HepG2 (cell line): ENCODE measurements at regions not wholly inside any gene's neighbourhood (a gene's known extent, or its start where the extent isn't known, plus 50 kb on each side); places are given as distances from the start of the nearest gene placed in this dataset.

Source experiments
- ATAC-seq: fragments of 200-7000 bp; cut with Tn5 transposase; 3 replicates; pipeline ENCODE4 v1.9.1; 2020; ENCODE audit warnings: mild to moderate bottlenecking, moderate library complexity
- BruUV-seq: library from RNA; stranded (reverse); fragments of 400-500 nt; replicated peaks from 2 replicates; lab custom pipeline; 2021; lab: Mats Ljungman, UMichigan
- CTCF ChIA-PET: fragments of 300-600 bp; formaldehyde crosslinking; extraction: SDS; loops from one replicate; lab custom pipeline; 2021; ENCODE audit warnings: low total read pairs, inconsistent platforms, low intra/inter-chr PET ratio; lab: Yijun Ruan, JAX
- POLR2A ChIA-PET: fragments of 350-600 bp; sonication (Branson Sonifier 250); formaldehyde crosslinking; loops from one replicate; lab custom pipeline; 2020; ENCODE audit warnings: antibody characterized with exemption, inconsistent platforms; lab: Yijun Ruan, JAX
- DNase-seq: peaks from one replicate; pipeline ENCODE4 v3.0.0-alpha.2; 2015; ENCODE audit warnings: low spot score
- FAIRE-seq: peaks from 3 replicates; lab custom pipeline; 2011; peaks lifted over from hg19 to GRCh38; lab: Jason Lieb, UNC
- H2AFZ ChIP-seq: one replicate; pipeline ENCODE4 v1.6.1; 2011; ENCODE audit warnings: low read length, inconsistent platforms
- H3K27ac ChIP-seq: fragments of 300-600 bp; 3 replicates; pipeline ENCODE4 v1.8.0; 2011; ENCODE audit warnings: mixed run types, mild to moderate bottlenecking, mixed read lengths, low read length, inconsistent platforms; ENCODE audit not compliant: insufficient read depth; ENCODE audit errors: extremely low read length
- H3K27me3 ChIP-seq, 2 experiments: fragments of 200-600 bp in 1 of 2; 2 replicates in 1 of 2; 3 replicates in 1 of 2; pipeline versions ENCODE4 v1.6.0 to v1.8.0; 2011; ENCODE audit warnings: low read length in 2 of 2, mild to moderate bottlenecking in 2 of 2, moderate library complexity in 2 of 2, inconsistent platforms in 1 of 2; ENCODE audit not compliant: insufficient read depth in 2 of 2, control insufficient read depth in 1 of 2
- H3K36me3 ChIP-seq, 2 experiments: fragments of 200-600 bp in 1 of 2; replicated peaks in 1 of 2; 2 replicates in 1 of 2; 3 replicates in 1 of 2; pipeline versions ENCODE4 v1.5.1 to v1.8.0; 2011; ENCODE audit warnings: low read length in 2 of 2, inconsistent platforms in 1 of 2; ENCODE audit not compliant: insufficient read depth in 2 of 2, control insufficient read depth in 1 of 2
- H3K4me1 ChIP-seq: 2 replicates; pipeline ENCODE4 v1.5.1; 2012; ENCODE audit warnings: low read length, inconsistent platforms; ENCODE audit not compliant: insufficient read depth
- H3K4me2 ChIP-seq: 2 replicates; pipeline ENCODE4 v1.6.0; 2011; ENCODE audit warnings: low read depth, low read length, inconsistent platforms
- H3K4me3 ChIP-seq, 3 experiments: fragments of 200-600 bp in 1 of 3; sonication (generic), shearing (Covaris generic) in 1 of 3; replicated peaks in 1 of 3; 2 replicates each; pipeline ENCODE4 v1.5.1; 2011 to 2016; ENCODE audit warnings: low read length in 3 of 3, inconsistent platforms in 2 of 3, low read depth in 2 of 3, mild to moderate bottlenecking in 2 of 3, control low read depth in 1 of 3, mixed read lengths in 1 of 3; ENCODE audit not compliant: insufficient read depth in 1 of 3
- H3K79me2 ChIP-seq: one replicate; pipeline ENCODE4 v1.6.1; 2011; ENCODE audit warnings: low read length, inconsistent platforms; ENCODE audit not compliant: insufficient read depth
- H3K9ac ChIP-seq: 2 replicates; pipeline ENCODE4 v1.6.0; 2011; ENCODE audit warnings: mild to moderate bottlenecking, low read depth, low read length, inconsistent platforms; ENCODE audit not compliant: insufficient read depth
- H3K9me3 ChIP-seq: 2 replicates; pipeline ENCODE4 v1.5.1; 2012; ENCODE audit warnings: mild to moderate bottlenecking, low read length
- H4K20me1 ChIP-seq: 2 replicates; pipeline ENCODE4 v1.6.0; 2011; ENCODE audit warnings: inconsistent platforms, mild to moderate bottlenecking, low read length, moderate library complexity; ENCODE audit not compliant: insufficient read depth
- CBFB ChIP-seq: sonication (generic); formaldehyde crosslinking; IDR thresholded peaks from 2 replicates; pipeline ENCODE4 v1.4.0; 2020; ENCODE audit warnings: missing genetic modification reagents
- CC2D1A ChIP-seq: sonication (generic); formaldehyde crosslinking; IDR thresholded peaks from 2 replicates; pipeline ENCODE4 v1.8.1; 2023; ENCODE audit warnings: mild to moderate bottlenecking, missing genetic modification reagents
- HES4 ChIP-seq: sonication (generic); formaldehyde crosslinking; IDR thresholded peaks from 2 replicates; pipeline ENCODE4 v1.9.0; 2021; ENCODE audit warnings: mild to moderate bottlenecking, missing genetic modification reagents, borderline replicate concordance
- MBD4 ChIP-seq: IDR thresholded peaks from 2 replicates; pipeline ENCODE4 v1.6.1; 2012; ENCODE audit warnings: low read length, inconsistent platforms, borderline replicate concordance
- NR2F1 ChIP-seq, 2 experiments: fragments of 450-650 bp in 1 of 2; formaldehyde crosslinking in 1 of 2; IDR thresholded peaks; 2 replicates each; pipeline versions ENCODE4 v1.5.0 to v1.6.1; 2016 to 2020; ENCODE audit warnings: mild to moderate bottlenecking in 1 of 2, missing compliant biosample characterization in 1 of 2, missing genetic modification reagents in 1 of 2, moderate library complexity in 1 of 2
- PRPF4 ChIP-seq: fragments of 200-400 bp; formaldehyde crosslinking; IDR thresholded peaks from 2 replicates; pipeline ENCODE4 v1.6.1; 2016; ENCODE audit warnings: low read length, low read depth; ENCODE audit not compliant: poor library complexity, severe bottlenecking
- RCOR2 ChIP-seq: IDR thresholded peaks from 2 replicates; pipeline ENCODE4 v1.6.1; 2016; ENCODE audit warnings: missing biosample characterization, missing genetic modification reagents
- ZBED4 ChIP-seq: sonication (generic); formaldehyde crosslinking; IDR thresholded peaks from 2 replicates; pipeline ENCODE4 v1.4.0; 2020; ENCODE audit warnings: missing genetic modification reagents, borderline replicate concordance
- ZNF20 ChIP-seq: sonication (generic); formaldehyde crosslinking; IDR thresholded peaks from 2 replicates; pipeline ENCODE4 v1.4.0; 2020; ENCODE audit warnings: mild to moderate bottlenecking, moderate library complexity, missing genetic modification reagents
- ZNF33A ChIP-seq: sonication (generic); formaldehyde crosslinking; IDR thresholded peaks from 2 replicates; pipeline ENCODE4 v1.5.1; 2020; ENCODE audit warnings: missing genetic modification reagents, mild to moderate bottlenecking, moderate library complexity, borderline replicate concordance
- WGBS: methylation state at CpG from one replicate; pipeline ENCODE4 v1.1.6; 2017; ENCODE audit warnings: low lambda C conversion rate; 5-methylcytosine and 5-hydroxymethylcytosine counted together
- in situ Hi-C: cut with HindIII; loops from 2 replicates; pipeline ENCODE4 v1.10.0; 2017; ENCODE audit warnings: low pct_unique_long_range_greater_than_20kb; ENCODE audit not compliant: extremely low pct_ligation_motif_present
- intact Hi-C: fragments of 100-400 bp; cut with micrococcal nuclease; formaldehyde crosslinking; loops from one replicate; pipeline ENCODE4 v1.10.0; 2022; ENCODE audit not compliant: unreplicated experiment

- Histone ChIP-seq H3K9ac (no peak overlapping the region), H3K36me3 (no peaks in the 10 kb centered on the region), H3K4me3 (no peak overlapping the region), H4K20me1 (no peaks in the 10 kb centered on the region), H3K27ac (no peak overlapping the region), H2AFZ (no peak overlapping the region), H3K4me2 (no peak overlapping the region), H3K79me2 (no peaks in the 10 kb centered on the region), H3K9me3 (no peaks in the 10 kb centered on the region), H3K27me3 (no peaks in the 10 kb centered on the region; a peak in 1 of 5 replicates), H3K4me1 (no peaks in the 10 kb centered on the region)
- DNase-seq (no peak), FAIRE-seq (no peak), ATAC-seq (no peak)
- ChIA-PET CTCF (no interaction called here), POLR2A (no interaction called here)
- WGBS, result 41% methylated on average over 1 of the region's 1 CpG
- no TSS peak for BruUV-seq
- TF ChIP-seq HES4 (CRISPR knock-in tag), result no peak
- TF ChIP-seq ZBED4, result no peak
- no peak for TF ChIP-seq CBFB
- TF ChIP-seq MBD4, result no peak
- no peak for TF ChIP-seq ZNF20 (CRISPR knock-in tag)
- TF ChIP-seq NR2F1 (CRISPR knock-in tag; IDR thresholded peaks at IDR 0.05), result no peak
- TF ChIP-seq CC2D1A (CRISPR knock-in tag), result no peak
- TF ChIP-seq RCOR2 (CRISPR knock-in tag), result no peak
- no peak for TF ChIP-seq ZNF33A
- no peak for TF ChIP-seq PRPF4
- intact Hi-C loops, result no loop called here
- in situ Hi-C loops, result no loop called here
Observed at GRCh38 chr11:95306801-95307200, 75.8 kb upstream of the SESN3 start.
